Stimulated activated CD4-positive, alpha-beta T cell treated with anti-CD3 and anti-CD28 coated beads, Interleukin-2, amount 100 ng/mL, for 4 hours (primary cell): ENCODE measurements at regions not wholly inside any gene's neighbourhood (a gene's known extent, or its start where the extent isn't known, plus 50 kb on each side); places are given as distances from the start of the nearest gene placed in this dataset.

Experiments used
- DNase-seq: peaks from one replicate; pipeline ENCODE4 v3.0.0-alpha.2; 2020; ENCODE audit warnings: low read depth

- no peak for DNase-seq
These were observed 57.2 kb upstream of the ACVR1 start for GRCh38 chr2:157933160-157933920.

DNA sequence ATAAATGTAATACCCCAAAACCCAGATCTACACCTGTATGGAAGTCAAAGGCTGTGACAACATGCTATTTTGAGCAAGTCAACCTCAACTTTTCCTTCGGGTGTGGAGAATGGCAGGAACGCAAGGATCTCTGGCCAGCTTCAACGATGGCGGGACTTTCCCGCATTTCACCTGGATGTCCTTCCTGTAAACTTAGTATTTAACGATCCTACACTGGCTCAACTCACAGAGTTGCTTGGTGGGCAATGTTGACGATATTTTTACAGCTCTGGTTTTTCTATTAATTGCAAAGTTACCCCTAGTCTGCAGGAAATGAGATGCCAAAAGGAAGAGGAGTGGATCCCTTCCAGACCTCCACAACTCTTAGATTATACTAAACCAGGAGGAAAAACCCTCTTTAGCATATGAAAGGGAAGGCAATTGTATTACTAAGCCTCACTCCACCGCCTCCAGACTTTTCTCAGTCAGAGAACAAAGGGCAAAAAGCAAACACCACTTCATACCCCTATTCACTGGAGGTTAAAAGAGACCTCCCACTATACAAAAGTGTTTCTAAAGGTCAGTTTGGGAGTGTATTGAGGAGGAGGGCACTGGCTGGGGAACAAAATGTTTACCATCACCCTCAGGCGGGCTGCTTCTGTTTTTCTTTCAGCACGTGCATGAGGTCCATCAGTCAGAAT lies 56.5 kb upstream of the ACVR1 start:
- no peak for DNase-seq

DNA sequence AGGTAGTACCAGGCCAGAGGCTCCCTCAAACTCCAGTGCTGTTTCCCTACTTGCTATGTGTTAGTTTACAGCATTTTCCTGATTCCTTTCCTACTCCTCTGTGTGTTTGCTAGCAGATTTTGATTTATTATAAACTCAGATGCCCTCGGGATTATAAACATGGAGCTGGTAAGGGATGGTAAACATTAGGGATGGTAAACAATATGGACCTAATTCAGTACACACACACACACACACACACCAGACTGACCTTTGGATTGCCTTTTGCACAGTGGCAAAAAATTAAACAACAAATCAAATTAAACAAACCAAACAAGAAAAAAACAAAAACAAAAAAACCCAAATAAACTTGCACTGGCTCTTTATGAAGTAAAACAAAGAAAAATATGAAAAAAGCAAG lies 55.4 kb upstream of the ACVR1 start:
- no peak for DNase-seq

DNA sequence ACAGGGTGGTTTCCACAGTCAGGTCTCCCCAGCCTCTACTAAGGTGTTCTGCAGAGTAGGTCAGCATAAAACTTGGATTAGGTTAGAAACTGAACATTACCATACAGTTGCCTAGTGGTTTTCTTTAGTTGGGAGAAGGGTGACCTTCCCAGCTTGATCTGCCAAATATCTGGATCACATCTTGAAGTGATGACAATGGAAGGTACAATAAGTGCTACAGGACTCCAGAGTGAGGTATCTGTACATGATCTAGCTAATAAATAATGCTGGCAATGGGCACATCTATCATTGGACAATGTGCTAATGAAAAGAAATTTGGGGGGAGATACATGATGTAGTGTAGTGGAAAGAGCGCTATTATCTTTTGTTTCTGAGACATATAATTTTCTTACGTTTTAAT lies 54.6 kb upstream of the ACVR1 start:
- no peak for DNase-seq

DNA sequence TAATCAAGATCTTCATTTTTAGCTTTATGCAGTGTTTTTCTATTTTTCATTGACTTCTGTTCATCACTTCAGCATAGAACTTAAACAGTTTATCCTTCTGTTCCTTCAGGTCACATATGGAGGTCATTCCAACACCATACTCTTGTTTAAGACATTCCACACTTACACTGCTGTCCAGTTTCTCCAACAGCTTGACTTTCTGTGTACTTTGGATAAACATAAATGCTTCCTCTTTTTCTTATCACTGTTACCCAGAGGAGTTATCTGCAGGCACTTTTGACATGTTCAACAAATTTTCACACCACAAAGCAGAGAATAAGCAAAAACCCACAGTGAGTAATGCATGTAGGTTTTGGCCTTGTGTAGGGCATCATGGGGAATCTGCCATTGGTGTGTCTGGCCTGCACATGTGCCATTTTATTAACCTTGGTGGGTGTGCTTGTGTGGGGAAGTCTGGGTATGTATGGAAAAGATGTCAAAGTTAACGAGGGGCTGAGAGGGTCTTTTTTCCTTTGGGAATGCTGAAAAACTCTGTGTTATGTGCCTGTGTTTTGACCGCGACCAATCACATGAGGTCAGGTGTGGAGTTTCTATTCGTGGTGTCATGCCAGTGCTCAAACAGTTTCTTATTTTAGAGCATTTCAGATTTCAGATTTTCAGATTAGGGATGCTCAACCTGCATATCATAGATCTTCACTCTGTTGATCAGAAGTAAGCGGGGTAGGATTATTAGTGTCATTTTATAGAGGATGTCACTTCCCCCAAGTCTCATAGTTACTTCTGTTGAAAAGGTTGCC lies 53.9 kb upstream of the ACVR1 start:
- DNase-seq = no peak

DNA sequence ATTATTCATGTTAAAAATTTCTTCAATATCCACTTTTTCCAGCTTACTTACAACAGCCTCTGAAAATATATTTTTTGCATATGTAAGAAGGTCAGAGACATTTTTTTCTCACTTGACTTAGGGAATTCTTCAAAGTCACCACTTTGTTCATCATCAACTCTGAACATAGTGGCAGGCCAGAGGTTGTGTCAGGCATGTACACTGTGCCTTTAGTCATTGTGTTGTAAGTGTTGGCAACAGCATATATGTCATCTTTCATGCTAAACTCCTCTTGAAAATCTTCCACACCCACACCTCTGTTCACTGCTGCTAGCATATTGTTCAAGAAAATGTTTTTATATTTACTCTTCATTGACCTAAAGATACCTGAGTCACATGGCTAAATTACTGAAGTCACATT lies 52.2 kb upstream of the ACVR1 start:
- DNase-seq = no peak

DNA sequence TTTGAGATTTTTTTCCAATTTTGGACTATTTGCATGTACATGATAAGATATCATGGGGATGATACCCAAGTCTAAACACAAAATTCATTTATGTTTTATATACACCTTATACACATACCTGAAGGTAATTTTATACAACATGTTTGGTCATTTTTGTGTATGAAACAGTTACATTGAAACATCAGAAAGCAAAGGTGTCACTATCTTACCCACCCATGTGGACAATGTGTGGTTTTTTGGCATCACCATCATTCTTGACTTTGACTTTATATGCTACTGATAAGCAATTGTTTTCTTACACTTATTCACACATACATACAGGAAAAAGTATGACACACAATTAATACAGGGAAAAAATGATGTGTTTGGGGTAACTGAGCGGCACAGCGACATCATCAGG lies 51.0 kb upstream of the ACVR1 start:
- DNase-seq = no peak
